SK-N-SH (cell line): ENCODE measurements at regions not wholly inside any gene's neighbourhood (a gene's known extent, or its start where the extent isn't known, plus 50 kb on each side); places are given as distances from the start of the nearest gene placed in this dataset.

Experiments
- CTCF ChIA-PET: fragments of 300-600, 350-600 bp; formaldehyde crosslinking; extraction: SDS; loops from one replicate; lab custom pipeline; 2021; lab: Yijun Ruan, JAX
- POLR2A ChIA-PET: fragments of 350-600 bp; sonication (Branson Sonifier 250); formaldehyde crosslinking; extraction: SDS; loops from one replicate; lab custom pipeline; 2020; ENCODE audit warnings: antibody characterized with exemption, inconsistent platforms; lab: Yijun Ruan, JAX
- DNase-seq: peaks from one replicate; pipeline ENCODE4 v3.0.0; 2012
- H2AFZ ChIP-seq: fragments of 200-600 bp; sonication (generic); 2 replicates; pipeline ENCODE4 v1.8.1; 2016; ENCODE audit warnings: antibody characterized with exemption, mild to moderate bottlenecking, low read depth
- H3F3A ChIP-seq: fragments of 200-600 bp; sonication (generic); replicated peaks from 2 replicates; pipeline ENCODE3; 2016; ENCODE audit warnings: antibody characterized with exemption, mild to moderate bottlenecking; ENCODE audit not compliant: insufficient read depth
- H3K27ac ChIP-seq, 2 experiments: fragments of 200-500 bp in 1 of 2; fragments of 200-600 bp in 1 of 2; sonication (Bioruptor generic) in 1 of 2; sonication (generic), shearing (Covaris generic) in 1 of 2; 2 replicates each; pipeline versions ENCODE4 v1.5.1 to v1.6.1; 2014 to 2016; ENCODE audit warnings: low read depth in 2 of 2, inconsistent platforms in 1 of 2, low read length in 1 of 2, mild to moderate bottlenecking in 1 of 2, mixed read lengths in 1 of 2
- H3K27me3 ChIP-seq: fragments of 200-600 bp; sonication (generic), shearing (Covaris generic); 2 replicates; pipeline ENCODE4 v1.6.1; 2016; ENCODE audit warnings: mixed run types; ENCODE audit not compliant: insufficient read depth
- H3K36me3 ChIP-seq, 2 experiments: fragments of 200-500 bp in 1 of 2; fragments of 200-600 bp in 1 of 2; sonication (Bioruptor generic) in 1 of 2; sonication (generic) in 1 of 2; replicated peaks in 1 of 2; 2 replicates each; pipeline versions ENCODE3 to v1.5.1; 2014 to 2016; ENCODE audit warnings: low read length in 1 of 2, mild to moderate bottlenecking in 1 of 2; ENCODE audit not compliant: insufficient read depth in 2 of 2, control insufficient read depth in 1 of 2
- H3K4me1 ChIP-seq, 2 experiments: fragments of 200-500 bp in 1 of 2; fragments of 200-600 bp in 1 of 2; sonication (Bioruptor generic) in 1 of 2; sonication (generic), shearing (Covaris generic) in 1 of 2; 2 replicates each; pipeline versions ENCODE4 v1.5.1 to v1.6.1; 2014 to 2016; ENCODE audit warnings: low read depth in 1 of 2, low read length in 1 of 2, mixed run types in 1 of 2; ENCODE audit not compliant: insufficient read depth in 2 of 2, control insufficient read depth in 1 of 2
- H3K4me2 ChIP-seq: fragments of 200-600 bp; sonication (generic), shearing (Covaris generic); 2 replicates; pipeline ENCODE4 v1.6.1; 2017; ENCODE audit warnings: mixed run types
- H3K4me3 ChIP-seq, 2 experiments: fragments of 200-500 bp in 1 of 2; fragments of 200-600 bp in 1 of 2; sonication (Bioruptor generic) in 1 of 2; sonication (generic), shearing (Covaris generic) in 1 of 2; 2 replicates each; pipeline versions ENCODE4 v1.5.1 to v1.8.1; 2014 to 2016; ENCODE audit warnings: low read depth in 2 of 2, inconsistent platforms in 1 of 2, low read length in 1 of 2, mild to moderate bottlenecking in 1 of 2, mixed read lengths in 1 of 2, moderate library complexity in 1 of 2
- H3K79me2 ChIP-seq: fragments of 200-600 bp; sonication (generic); 2 replicates; pipeline ENCODE4 v1.8.1; 2017; ENCODE audit warnings: mild to moderate bottlenecking; ENCODE audit not compliant: insufficient read depth
- H3K9ac ChIP-seq: fragments of 200-600 bp; sonication (generic); 2 replicates; pipeline ENCODE4 v1.6.1; 2017; ENCODE audit warnings: mixed run types
- H3K9me2 ChIP-seq: fragments of 200-600 bp; sonication (generic); 2 replicates; pipeline ENCODE4 v1.6.1; 2017; ENCODE audit warnings: mixed run types
- H3K9me3 ChIP-seq: fragments of 200-600 bp; sonication (generic); 2 replicates; pipeline ENCODE4 v1.6.1; 2017; ENCODE audit warnings: mixed run types, mild to moderate bottlenecking, moderate library complexity
- H4K20me1 ChIP-seq: fragments of 200-600 bp; sonication (generic); 2 replicates; pipeline ENCODE4 v1.6.1; 2017; ENCODE audit warnings: mild to moderate bottlenecking, mixed run types; ENCODE audit not compliant: insufficient read depth
- CTCF ChIP-seq: fragments of 200-600 bp; sonication (generic); IDR thresholded peaks from 2 replicates; pipeline ENCODE4 v1.6.1; 2017; ENCODE audit warnings: antibody characterized with exemption, mild to moderate bottlenecking, moderate library complexity
- ELF1 ChIP-seq: IDR thresholded peaks from 2 replicates; pipeline ENCODE4 v1.4.0; 2012
- FOXM1 ChIP-seq: IDR thresholded peaks from 2 replicates; pipeline ENCODE4 v1.4.0; 2012; ENCODE audit warnings: low read depth, mild to moderate bottlenecking
- JUND ChIP-seq: IDR thresholded peaks from 2 replicates; pipeline ENCODE4 v1.4.0; 2012
- MEF2A ChIP-seq: IDR thresholded peaks from 2 replicates; pipeline ENCODE4 v1.4.0; 2012; ENCODE audit warnings: low read depth, borderline replicate concordance
- NFIC ChIP-seq: IDR thresholded peaks from 2 replicates; pipeline ENCODE4 v1.4.0; 2012; ENCODE audit warnings: borderline replicate concordance
- POLR2AphosphoS5 ChIP-seq: IDR thresholded peaks from 2 replicates; pipeline ENCODE4 v1.6.1; 2012; ENCODE audit warnings: low read depth, low read length
- REST ChIP-seq: IDR thresholded peaks from 2 replicates; pipeline ENCODE4 v1.6.1; 2012; ENCODE audit warnings: mild to moderate bottlenecking, low read depth, low read length, moderate library complexity
- RFX5 ChIP-seq: IDR thresholded peaks from 2 replicates; pipeline ENCODE4 v1.6.1; 2012; ENCODE audit warnings: mild to moderate bottlenecking, improper control_type of control experiment, low read length
- SIN3A ChIP-seq: IDR thresholded peaks from 2 replicates; pipeline ENCODE4 v1.6.1; 2012; ENCODE audit warnings: low read depth, mild to moderate bottlenecking, low read length, moderate library complexity, borderline replicate concordance
- SMC3 ChIP-seq: IDR thresholded peaks from 2 replicates; pipeline ENCODE4 v1.6.1; 2012; ENCODE audit warnings: low read depth, low read length, improper control_type of control experiment
- TAF1 ChIP-seq: IDR thresholded peaks from 2 replicates; pipeline ENCODE4 v1.6.1; 2012; ENCODE audit warnings: low read depth, mild to moderate bottlenecking, low read length, moderate library complexity, borderline replicate concordance
- TCF12 ChIP-seq: IDR thresholded peaks from 2 replicates; pipeline ENCODE4 v1.4.0; 2012
- USF2 ChIP-seq: fragments of 150-350 bp; IDR thresholded peaks from 2 replicates; pipeline ENCODE4 v1.6.1; 2017; ENCODE audit warnings: antibody characterized with exemption, low read length, low read depth, borderline replicate concordance
- WGBS: methylation state at CpG from one replicate; pipeline ENCODE4 v1.1.6; 2017; ENCODE audit warnings: low lambda C conversion rate; 5-methylcytosine and 5-hydroxymethylcytosine counted together
- TF ChIP-seq, protein P1 (sequence below): IDR thresholded peaks from 2 replicates; pipeline ENCODE4 v1.4.0; 2012; ENCODE audit warnings: low read depth, borderline replicate concordance
- TF ChIP-seq, protein P2 (sequence below): IDR thresholded peaks from 2 replicates; pipeline ENCODE4 v1.4.0; 2012; ENCODE audit warnings: low read depth, borderline replicate concordance

DNA sequence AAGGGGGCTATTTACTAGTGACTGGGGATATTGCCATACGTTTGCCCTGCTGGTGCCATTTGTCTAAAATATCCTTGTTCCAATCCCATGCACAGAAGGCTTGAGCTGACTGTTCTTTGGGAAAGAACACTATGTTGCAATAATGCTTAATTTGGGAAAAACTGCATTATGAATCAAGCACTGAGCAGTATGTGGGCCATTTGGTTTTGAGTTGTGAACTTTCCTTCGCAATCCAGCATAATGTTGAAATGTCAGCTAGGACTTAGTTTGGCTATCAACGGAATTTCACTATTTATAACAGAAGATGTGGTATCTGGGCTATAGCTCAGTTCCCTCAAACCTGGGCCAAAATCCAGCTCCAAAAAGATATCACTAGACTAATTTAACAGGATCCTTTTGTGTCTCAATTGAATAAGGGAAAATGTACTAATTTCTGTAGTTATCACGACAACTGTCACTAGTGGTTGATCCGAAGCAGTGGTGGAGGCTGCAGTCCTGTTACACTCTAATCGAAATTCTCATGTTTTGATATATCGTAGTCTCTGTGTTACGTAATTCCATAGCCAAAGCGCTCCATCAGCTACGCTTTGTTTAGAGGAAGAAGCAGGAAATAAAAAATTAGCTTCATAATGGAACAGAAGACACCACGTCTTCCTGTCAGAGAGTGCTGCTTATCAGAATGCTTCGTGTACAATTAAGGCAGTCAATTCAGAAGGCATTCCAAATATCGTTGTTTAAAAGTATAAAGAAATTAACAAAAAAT lies 686.8 kb upstream of the SALL3 start:
- no peaks in the 10 kb centered on the region for H3K4me1 ChIP-seq
- no peak overlapping the region for H3K9ac ChIP-seq
- H3K9me3 ChIP-seq: no peaks in the 10 kb centered on the region
- H3K27ac ChIP-seq: no peak overlapping the region
- no peak overlapping the region for H2AFZ ChIP-seq
- TF ChIP-seq POLR2AphosphoS5: no peak
- no peak for TF ChIP-seq NFIC
- TF ChIP-seq REST: no peak
- no peak for TF ChIP-seq FOXM1
- no peak for TF ChIP-seq TAF1
- TF ChIP-seq, protein P1, sequence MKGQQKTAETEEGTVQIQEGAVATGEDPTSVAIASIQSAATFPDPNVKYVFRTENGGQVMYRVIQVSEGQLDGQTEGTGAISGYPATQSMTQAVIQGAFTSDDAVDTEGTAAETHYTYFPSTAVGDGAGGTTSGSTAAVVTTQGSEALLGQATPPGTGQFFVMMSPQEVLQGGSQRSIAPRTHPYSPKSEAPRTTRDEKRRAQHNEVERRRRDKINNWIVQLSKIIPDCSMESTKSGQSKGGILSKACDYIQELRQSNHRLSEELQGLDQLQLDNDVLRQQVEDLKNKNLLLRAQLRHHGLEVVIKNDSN: no peak
- no peak for TF ChIP-seq CTCF
- TF ChIP-seq SIN3A: no peak
- TF ChIP-seq, protein P2, sequence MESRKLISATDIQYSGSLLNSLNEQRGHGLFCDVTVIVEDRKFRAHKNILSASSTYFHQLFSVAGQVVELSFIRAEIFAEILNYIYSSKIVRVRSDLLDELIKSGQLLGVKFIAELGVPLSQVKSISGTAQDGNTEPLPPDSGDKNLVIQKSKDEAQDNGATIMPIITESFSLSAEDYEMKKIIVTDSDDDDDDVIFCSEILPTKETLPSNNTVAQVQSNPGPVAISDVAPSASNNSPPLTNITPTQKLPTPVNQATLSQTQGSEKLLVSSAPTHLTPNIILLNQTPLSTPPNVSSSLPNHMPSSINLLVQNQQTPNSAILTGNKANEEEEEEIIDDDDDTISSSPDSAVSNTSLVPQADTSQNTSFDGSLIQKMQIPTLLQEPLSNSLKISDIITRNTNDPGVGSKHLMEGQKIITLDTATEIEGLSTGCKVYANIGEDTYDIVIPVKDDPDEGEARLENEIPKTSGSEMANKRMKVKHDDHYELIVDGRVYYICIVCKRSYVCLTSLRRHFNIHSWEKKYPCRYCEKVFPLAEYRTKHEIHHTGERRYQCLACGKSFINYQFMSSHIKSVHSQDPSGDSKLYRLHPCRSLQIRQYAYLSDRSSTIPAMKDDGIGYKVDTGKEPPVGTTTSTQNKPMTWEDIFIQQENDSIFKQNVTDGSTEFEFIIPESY: no peak
- no peak for TF ChIP-seq USF2
- no peak for TF ChIP-seq SMC3
- no peak for TF ChIP-seq JUND
- no peak for TF ChIP-seq TCF12
- TF ChIP-seq ELF1: no peak
- no peak for TF ChIP-seq MEF2A
- no peak for TF ChIP-seq RFX5
- no peak overlapping the region for H3K4me2 ChIP-seq
- POLR2A ChIA-PET: no interaction called here
- peaks cover 37% of the 10 kb centered on the region; the same call in 1 of the 2 replicates for H3K27me3 ChIP-seq
- no peaks in the 10 kb centered on the region for H3F3A ChIP-seq
- no peaks in the 10 kb centered on the region for H3K36me3 ChIP-seq
- 5% methylated on average over 13 of the region's 13 CpGs for WGBS
- CTCF ChIA-PET: no interaction called here
- no peak for DNase-seq
- no peaks in the 10 kb centered on the region for H4K20me1 ChIP-seq
- no peaks in the 10 kb centered on the region for H3K9me2 ChIP-seq
- H3K4me3 ChIP-seq: no peak overlapping the region
- no peaks in the 10 kb centered on the region for H3K79me2 ChIP-seq
